ENCODE measurements at regions not wholly inside any gene's neighbourhood (a gene's known extent, or its start where the extent isn't known, plus 50 kb on each side); places are given as distances from the start of the nearest gene placed in this dataset.

GRCh38 chr5:57862471-57862911 is 379.9 kb upstream of the ACTBL2 start:
- TF ChIP-seq CTCF (conservative IDR thresholded peaks at IDR 0.05 in 1 of 2, IDR thresholded peaks at IDR 0.05 in 1 of 2; ENCODE audit: extremely low read depth in 1 of 2, insufficient read depth in 1 of 2, low read depth in 1 of 2, low read length in 2 of 2) (no peak), EZH2 (IDR thresholded peaks at IDR 0.05; ENCODE audit: borderline replicate concordance, low read length) (no peak)
